CD4-positive, alpha-beta T cell treated with Interleukin-4 for 1 hour (primary cell): ENCODE measurements at regions not wholly inside any gene's neighbourhood (a gene's known extent, or its start where the extent isn't known, plus 50 kb on each side); places are given as distances from the start of the nearest gene placed in this dataset.

Experiments used
- DNase-seq, 2 donors: peaks; one replicate each; pipeline ENCODE4 v3.0.0-alpha.2; 2020 to 2022

- DNase-seq, result no peak
These were observed 457.9 kb downstream of the PIK3C3 start for GRCh38 chr18:42412896-42413295.

GRCh38 chr18:42413870-42414269, 458.8 kb downstream of the PIK3C3 start:
- no peak for DNase-seq

GRCh38 chr18:42414756-42415454, 459.9 kb downstream of the PIK3C3 start:
- no peak for DNase-seq

GRCh38 chr18:42417189-42417588, 462.2 kb downstream of the PIK3C3 start:
- no peak for DNase-seq

- no peak for DNase-seq
These were observed 463.1 kb downstream of the PIK3C3 start for GRCh38 chr18:42418121-42418520.

- no peak for DNase-seq
These were observed 470.0 kb downstream of the PIK3C3 start for GRCh38 chr18:42425025-42425424.

- no peak for DNase-seq
These were observed 471.5 kb downstream of the PIK3C3 start for GRCh38 chr18:42426496-42427015.

- DNase-seq, result no peak
These were observed 474.2 kb downstream of the PIK3C3 start for GRCh38 chr18:42429196-42429595.

GRCh38 chr18:42436222-42436765, 481.3 kb downstream of the PIK3C3 start:
- DNase-seq, result no peak

- DNase-seq, result no peak
These were observed 482.0 kb downstream of the PIK3C3 start for GRCh38 chr18:42437001-42437400.

GRCh38 chr18:42437646-42438045, 482.6 kb downstream of the PIK3C3 start:
- no peak for DNase-seq

GRCh38 chr18:42442656-42443055, 487.6 kb downstream of the PIK3C3 start:
- DNase-seq, result no peak

GRCh38 chr18:42444349-42444748, 489.3 kb downstream of the PIK3C3 start:
- DNase-seq, result no peak

- DNase-seq, result no peak
These were observed 490.3 kb downstream of the PIK3C3 start for GRCh38 chr18:42445359-42445758.

GRCh38 chr18:42446195-42446594, 491.2 kb downstream of the PIK3C3 start:
- no peak for DNase-seq

GRCh38 chr18:42447688-42448087, 492.7 kb downstream of the PIK3C3 start:
- no peak for DNase-seq

GRCh38 chr18:42458226-42458625, 503.2 kb downstream of the PIK3C3 start:
- DNase-seq, result no peak

- no peak for DNase-seq
These were observed 504.8 kb downstream of the PIK3C3 start for GRCh38 chr18:42459873-42460272.

GRCh38 chr18:42471885-42472284, 516.9 kb downstream of the PIK3C3 start:
- no peak for DNase-seq

- no peak for DNase-seq
These were observed 518.6 kb downstream of the PIK3C3 start for GRCh38 chr18:42473611-42474010.

- DNase-seq, result no peak
These were observed 519.5 kb downstream of the PIK3C3 start for GRCh38 chr18:42474577-42474976.

GRCh38 chr18:42475157-42475556, 520.1 kb downstream of the PIK3C3 start:
- DNase-seq, result no peak

- no peak for DNase-seq
These were observed 522.2 kb downstream of the PIK3C3 start for GRCh38 chr18:42477267-42477666.

GRCh38 chr18:42480441-42480840, 525.4 kb downstream of the PIK3C3 start:
- DNase-seq, result no peak

GRCh38 chr18:42484648-42485047, 529.6 kb downstream of the PIK3C3 start:
- no peak for DNase-seq
